SK-N-MC (cell line): ENCODE measurements at regions not wholly inside any gene's neighbourhood (a gene's known extent, or its start where the extent isn't known, plus 50 kb on each side); places are given as distances from the start of the nearest gene placed in this dataset.

Experiments
- EZH2 ChIP-seq: fragments of 200-600 bp; sonication (generic); IDR thresholded peaks from one replicate; pipeline ENCODE4 v1.6.1; 2017; ENCODE audit warnings: antibody characterized with exemption
- POLR2AphosphoS5 ChIP-seq: IDR thresholded peaks from 2 replicates; pipeline ENCODE4 v1.6.1; 2012; ENCODE audit warnings: mild to moderate bottlenecking, low read depth, low read length, borderline replicate concordance

DNA sequence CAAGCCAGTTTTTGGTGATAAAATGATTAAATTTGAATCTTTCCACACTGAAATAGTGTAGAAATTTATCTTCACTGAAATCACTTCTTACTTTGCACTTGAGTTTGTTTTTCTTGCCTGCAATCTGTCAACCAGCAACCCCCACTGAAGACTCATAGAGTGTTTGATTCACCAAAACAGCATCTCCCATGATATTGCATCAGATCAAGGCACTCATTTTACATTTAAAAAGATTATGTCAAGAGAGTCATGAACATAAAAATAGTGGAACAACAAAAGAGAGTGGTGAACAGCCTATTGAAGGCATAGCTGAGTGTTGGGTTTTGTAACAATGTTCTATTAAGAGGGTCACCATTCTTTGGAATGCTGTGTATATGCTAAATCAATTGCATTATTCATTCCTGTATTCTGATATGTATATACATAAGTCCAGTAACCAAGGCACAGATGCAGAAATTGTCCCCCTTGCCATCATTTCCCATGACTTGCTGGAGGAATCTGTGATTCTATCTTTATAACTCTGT is 1934.9 kb downstream of the ARAP2 start:
- TF ChIP-seq POLR2AphosphoS5 (no peak), EZH2 (no peak)
